ENCODE measurements at regions not wholly inside any gene's neighbourhood (a gene's known extent, or its start where the extent isn't known, plus 50 kb on each side); places are given as distances from the start of the nearest gene placed in this dataset.

DNA sequence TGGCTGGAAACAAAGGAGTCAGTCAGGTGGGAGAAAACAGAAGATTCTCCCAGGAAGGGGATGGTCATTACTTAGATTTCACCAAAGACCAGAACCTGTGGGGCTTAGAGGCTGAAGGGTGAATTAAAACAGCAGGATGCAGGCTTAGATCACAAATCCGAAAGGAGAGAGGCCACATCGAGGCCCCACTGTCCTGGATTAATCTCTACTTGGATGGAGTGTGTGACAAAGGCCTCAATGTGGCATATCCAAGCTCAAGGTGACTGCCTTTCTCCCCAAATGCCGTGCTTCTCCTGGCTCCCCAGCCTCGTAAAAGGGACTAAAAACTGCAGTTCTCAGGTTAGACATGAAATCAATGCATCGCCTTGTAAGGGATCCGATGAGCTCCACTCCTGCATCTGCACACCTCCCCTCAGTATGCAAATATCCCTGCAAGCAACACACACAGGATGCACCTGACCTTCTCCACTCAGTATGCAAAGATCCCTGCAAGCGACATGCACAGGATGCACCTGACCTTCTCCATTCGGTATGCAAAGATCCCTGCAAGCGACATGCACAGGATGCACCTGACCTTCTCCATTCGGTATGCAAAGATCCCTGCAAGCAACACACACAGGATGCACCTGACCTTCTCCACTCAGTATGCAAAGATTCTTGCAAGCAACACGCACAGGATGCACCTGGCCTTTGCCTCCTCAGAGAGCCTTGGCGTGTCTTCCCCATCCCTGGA lies 447.4 kb downstream of the BRD1 start:
- no peak for DNase-seq

DNA sequence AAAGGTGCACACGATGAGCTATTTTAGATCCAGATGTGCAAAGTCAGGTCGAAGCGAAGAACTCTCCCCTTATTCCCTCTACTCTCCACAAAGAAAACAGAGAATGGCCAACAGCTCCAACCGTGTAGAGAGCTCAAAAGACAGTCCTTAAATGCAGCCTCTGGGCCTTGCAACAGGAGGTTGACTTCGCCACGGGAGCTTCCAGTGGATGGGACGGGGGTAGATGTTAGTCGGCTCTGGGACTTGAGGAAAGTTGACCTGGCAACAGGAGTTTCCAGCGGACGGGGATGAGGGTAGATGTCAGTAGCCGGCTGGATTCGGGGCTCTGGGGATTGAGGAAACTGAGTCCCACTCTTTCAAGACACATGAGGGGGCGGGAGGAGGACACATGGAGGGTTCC lies 450.4 kb downstream of the BRD1 start:
- DNase-seq, result no peak

DNA sequence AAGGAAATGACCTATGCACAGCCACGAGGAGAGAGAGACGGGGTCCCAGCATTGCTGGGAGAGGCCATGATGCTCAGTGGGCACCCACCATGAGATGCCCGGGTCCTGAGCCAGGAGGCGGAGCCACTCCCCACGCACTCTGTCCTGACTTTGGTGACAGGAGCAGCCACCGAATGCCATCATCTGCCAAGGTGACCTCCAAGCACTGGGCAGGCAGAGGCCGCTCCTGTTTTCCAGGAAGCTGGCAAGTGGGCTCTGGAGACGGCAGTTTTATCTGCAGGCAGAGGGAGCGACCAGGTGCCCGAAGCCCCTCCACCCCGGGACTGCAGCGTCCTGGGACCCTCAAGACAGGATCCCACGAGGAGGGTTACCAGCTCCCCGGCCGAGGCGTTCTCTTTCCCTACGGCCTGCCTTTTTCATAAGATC lies 453.9 kb downstream of the BRD1 start:
- DNase-seq, result no peak

DNA sequence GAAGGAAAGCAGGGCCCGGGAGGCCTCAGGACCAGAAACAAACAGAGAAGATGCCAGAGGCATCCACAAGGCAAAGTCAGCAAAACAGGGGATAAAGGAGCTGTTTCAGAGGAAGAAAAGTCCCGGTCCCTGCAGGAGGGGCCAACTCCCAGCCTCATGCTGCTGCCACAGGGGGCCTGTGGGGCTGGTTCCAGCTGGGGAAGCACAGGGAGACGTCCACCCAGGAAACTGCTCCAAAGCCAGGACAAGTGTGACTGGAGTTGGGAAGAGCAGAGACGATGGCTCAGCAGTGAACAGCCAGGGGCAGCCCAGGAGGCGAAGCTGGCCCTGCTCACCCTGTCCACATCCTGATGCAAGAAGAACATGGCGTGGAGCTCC lies 454.4 kb downstream of the BRD1 start:
- DNase-seq, result no peak

DNA sequence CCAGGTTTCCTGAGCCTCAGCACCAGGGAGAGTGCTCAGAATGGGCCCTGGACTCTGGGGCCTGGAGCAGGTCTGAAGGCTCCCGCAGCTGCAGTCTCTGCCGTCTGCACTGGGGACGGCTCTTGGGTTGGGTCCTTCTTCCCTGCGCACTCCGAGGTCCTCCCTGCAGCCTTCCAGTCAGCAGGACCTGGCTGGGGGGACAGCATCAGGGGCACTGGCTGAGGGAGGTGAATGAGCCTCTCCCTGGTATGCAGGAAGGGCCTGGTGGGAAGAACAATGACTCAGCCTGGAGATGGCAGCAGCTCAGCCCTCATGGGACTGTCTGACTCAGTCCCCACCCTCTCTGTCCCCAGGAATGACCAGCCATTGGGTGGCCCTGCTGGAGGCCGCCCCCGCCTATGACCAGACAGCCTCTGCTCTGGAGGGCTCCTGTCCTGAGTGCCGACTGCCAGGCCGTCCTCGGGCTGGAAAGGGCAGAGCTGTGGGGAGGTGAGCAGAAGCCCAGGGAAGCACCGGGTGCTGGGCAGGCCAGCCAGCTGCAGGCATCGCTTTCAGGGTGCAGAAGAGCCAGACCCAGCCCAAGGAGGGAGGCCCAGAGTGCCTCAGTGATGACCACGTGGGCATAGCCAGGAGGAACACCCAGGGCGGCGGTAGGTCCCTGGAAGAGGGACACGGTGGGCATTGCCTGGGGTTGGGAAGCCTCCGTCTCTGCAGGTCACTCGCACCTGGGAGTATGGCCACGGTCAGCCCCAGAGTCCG lies 455.0 kb downstream of the BRD1 start:
- no peak for DNase-seq

DNA sequence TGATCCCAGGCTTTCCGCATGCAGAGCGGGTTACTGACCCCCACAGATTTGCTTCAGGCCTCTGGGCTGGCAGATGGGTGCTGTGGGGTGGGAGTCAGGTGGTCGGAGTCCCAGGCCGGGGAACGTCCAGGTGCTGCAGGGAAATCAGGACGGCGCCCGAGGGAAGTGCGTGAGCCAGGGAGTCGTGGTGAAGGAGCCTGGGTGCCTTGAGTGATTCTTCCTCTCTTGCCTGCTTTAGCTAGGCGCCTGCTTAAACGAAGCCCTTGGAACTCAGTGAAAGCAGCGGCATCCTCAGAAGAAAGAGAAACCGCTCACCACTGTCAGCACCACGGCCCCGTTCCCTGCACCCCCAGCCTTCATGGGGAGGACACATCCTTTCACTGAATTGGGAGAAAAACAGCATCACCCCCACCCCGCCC lies 455.6 kb downstream of the BRD1 start:
- no peak for DNase-seq

DNA sequence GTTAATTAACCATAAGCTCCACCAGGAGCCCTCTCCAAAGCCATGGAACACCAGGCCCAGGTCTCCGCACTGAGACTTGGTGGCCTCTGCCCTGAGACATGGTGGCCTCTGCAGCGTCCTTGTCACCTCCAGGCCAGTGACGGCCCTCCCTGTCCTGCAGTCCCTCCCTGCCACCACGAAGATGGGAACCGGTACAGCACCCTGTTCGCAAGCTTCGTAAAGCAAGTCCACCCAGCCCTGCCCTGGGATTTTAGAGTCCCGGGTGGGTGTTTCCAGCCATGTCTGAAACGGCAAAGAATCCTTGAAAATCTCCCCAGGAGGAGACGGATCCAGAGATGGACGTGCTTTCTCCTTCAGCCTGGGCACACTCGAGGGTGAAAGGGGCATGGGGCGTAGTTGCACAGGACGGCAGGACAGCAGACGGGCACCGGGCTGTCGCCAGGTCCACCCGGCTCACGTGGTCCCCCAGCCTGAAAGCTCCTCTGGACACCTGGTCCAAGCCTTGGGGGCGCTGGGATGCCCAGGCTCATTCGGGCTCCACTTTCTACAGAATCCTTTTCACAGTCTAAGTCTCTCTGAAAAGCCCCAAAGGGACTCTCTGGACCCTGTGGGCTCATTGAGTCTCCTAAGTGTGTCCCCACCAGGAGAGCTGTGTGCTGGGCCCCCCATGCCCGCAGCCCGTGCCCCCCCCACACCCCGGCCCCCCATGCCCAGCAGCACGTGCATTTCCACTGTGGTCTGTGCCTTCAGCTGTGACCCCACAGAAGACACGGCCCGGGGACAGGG lies 456.2 kb downstream of the BRD1 start:
- DNase-seq, result no peak

DNA sequence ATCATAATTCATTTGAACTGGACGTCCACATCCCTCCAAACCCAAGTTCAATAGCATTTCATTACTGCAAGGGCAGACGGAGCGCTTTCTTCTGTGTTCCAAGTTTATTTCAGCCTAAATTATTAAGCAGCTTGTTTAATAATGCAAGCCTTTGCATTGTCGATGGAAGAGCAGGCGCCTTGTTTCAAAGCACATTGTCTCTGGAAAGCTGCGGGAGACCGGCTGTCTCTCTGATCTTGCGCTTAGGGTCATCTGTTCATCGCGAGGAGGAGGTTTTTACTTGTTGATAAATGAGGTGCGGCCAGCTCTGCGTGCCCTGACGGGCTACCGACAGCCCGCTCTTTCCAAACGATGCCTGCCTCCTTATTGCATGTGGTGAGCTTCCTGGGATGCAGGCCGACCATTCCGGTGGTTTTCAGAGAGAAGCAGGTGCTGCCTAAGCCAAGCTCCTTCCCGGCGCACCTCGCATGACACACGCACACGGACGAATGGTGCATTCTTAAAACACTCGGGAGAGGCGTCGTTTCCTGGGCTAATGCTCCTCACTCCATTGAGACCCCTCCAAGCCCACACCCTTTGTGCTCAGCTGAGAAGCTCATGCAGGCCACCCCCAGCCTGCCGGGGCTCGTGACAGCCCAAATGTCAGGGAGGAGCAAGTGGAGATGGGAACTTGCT lies 456.9 kb downstream of the BRD1 start:
- DNase-seq, result no peak

DNA sequence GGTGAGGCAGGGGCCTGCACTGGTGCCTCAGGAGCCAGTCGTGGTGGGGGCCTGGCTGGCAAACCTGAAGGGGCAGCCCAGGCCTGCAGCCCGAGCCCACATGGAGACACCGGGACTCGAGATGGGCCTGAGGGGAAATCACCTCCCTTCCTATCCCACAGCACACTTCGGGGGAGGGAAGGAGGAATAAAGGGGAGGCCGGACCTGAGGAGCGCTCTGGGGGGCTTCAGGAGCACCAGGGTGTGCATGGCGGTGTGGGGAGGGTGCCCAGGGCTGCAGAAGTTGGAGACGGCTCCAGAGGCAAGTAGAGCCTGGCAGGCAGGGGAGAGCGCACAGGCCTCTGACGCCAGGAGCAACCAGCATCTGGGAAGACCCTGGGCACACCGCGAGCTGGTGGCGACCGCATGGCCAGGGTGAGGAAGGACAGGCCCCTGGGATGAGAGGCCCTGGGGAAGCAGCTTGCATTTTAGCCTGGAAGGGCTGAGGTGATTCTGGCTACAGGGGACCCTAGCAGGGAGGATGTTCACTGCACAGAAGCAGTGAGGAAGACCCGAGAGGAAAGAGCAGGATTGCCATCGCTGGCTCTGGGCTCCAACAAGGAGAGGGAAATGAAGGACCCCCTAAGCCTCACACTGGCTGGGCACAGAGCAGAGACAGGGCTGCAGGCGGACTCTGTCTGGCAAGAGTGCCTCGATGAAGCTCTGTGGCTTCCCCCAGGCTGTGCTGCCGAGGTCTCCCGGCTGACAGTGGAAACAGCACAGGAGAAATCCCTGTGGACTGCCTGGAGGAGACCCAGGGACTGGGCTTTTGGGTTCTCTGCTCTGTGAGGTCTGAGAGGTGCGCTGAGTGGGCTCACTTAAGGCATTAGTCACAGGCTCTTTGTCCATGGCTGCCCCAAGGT lies 457.7 kb downstream of the BRD1 start:
- no peak for DNase-seq

DNA sequence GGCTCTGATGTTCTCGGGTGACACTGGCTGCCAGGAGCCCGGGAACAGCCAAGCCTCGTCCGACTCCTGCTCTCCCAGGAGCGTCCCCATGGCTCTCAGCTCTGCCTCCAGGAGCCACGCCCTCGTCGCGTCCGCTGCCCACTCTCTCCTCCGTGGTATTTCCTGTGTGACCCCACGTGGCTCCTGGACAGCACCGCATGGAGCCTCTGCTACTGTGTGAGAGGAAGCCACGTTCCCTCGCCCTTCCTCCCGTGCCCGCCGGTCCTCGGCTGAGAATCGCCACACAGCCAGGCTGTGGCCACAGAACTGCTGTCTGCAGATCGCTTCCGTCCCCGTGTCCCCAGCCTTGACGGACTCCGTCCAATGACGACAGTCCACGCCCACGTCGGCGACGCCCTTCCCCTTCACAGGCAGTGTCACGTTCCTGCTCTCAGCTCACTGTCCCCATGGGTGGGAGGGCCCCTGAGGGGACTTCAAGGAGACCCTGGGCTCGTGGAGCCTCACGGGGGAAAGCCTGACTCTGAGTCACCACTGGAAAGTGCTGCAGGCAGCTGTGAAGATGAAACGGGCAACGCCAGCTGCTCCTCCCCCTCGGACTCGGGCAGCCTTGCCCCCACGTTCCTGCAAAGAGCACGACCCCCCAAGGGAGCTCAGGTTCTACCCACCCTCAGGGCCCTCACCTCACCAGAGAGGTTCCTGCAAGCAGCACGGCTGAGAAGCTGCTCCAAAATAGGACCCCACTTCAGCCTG lies 458.5 kb downstream of the BRD1 start:
- no peak for DNase-seq

DNA sequence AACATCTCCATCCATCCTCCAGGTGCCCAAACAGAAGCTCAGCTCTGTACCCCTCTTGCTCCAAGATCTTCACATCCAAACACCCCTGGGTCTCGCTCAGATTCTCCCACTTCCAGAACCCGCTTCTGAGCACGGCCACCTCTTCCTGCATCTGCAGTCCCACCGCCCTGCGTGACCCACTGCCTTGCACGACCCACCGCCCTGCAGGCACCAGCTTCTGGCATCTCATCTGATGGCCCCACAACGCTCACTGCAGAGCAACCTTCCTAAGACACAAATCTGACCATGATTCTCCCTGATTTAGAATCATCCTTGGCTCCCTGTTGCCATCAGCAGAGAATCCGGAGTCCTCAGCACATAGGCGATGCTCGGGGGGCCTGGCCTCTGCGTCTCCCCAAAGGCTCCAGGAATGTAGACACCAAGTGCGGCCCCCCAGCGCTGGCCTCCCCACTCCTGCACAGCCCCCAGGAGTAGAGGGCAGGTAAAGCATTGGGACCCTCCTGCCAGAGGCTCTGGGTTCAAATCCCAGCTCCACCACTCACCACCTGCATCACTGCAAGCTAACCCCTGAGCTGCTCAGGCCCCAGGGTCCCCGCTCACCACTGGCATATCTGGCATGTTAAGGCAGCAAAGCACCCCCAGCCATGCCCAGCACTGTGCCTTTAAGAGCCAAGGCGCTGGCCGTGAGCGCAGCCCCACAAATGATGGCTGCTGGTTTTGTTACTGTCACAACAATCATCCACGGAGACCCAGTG lies 459.3 kb downstream of the BRD1 start:
- DNase-seq, result no peak

DNA sequence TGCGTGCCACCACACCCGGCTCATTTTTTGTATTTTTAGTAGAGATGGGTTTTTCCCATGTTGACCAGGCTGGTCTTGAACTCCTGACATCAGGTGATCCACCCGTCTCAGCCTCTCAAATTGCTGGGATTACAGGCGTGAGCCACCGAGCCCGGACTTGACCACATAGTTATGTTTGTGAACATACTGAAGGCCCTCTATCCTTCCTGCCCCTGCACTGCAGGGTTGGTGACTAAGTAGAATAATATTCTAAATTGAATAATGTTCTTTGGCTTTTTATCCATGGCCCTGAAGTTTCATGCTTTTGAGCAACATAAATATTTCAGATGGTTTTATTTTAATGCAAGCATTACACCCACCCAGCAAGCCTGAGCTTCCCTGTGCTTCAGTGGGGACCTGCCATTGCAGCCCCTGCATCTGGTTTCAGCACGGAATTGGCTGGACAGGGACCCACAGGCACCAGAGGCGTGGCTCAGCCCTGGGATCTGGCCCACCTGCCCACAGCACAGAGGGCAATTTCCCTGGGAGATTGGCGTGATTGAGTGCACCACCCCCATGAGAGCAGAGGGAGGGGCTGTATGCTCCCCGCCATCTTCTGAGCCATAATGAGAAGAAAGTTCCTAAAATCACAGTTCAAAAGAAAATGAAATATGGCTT lies 460.5 kb downstream of the BRD1 start:
- DNase-seq, result no peak

DNA sequence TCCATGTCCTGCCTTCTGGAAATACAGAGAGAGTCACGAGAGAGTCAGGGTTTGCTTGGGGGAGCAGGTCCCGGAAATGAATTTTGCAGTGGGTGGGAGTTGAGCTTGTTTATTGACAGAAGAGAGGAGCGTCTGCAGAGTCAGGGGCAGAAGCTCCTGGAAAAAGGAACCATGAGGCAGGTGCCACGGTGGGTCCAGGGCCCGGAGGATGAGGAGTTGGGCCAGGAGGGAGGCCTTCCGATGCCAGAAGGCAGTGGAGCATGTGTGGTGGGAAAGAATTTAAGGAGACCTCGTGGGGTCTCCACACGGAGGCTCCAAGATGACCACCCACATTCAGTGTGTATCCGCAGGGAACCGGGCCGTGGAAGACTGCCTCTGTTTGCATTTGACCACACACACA lies 461.2 kb downstream of the BRD1 start:
- no peak for DNase-seq

DNA sequence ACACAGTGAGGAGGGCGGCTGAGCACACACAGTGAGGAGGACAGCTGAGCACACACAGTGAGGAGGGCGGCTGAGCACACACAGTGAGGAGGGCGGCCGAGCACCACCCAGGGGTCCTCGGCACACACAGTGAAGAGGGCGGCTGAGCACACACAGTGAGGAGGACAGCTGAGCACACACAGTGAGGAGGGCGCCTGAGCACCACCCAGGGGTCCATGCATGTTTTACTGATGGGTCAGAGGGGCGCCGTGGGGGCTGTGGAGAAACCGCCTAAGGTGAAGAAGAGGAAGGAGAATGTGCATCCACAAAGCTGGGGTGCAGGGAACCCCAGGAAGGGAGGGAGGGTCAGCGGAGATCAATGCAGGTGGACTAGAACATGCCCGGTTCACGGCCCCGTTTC lies 461.8 kb downstream of the BRD1 start:
- DNase-seq, result no peak

DNA sequence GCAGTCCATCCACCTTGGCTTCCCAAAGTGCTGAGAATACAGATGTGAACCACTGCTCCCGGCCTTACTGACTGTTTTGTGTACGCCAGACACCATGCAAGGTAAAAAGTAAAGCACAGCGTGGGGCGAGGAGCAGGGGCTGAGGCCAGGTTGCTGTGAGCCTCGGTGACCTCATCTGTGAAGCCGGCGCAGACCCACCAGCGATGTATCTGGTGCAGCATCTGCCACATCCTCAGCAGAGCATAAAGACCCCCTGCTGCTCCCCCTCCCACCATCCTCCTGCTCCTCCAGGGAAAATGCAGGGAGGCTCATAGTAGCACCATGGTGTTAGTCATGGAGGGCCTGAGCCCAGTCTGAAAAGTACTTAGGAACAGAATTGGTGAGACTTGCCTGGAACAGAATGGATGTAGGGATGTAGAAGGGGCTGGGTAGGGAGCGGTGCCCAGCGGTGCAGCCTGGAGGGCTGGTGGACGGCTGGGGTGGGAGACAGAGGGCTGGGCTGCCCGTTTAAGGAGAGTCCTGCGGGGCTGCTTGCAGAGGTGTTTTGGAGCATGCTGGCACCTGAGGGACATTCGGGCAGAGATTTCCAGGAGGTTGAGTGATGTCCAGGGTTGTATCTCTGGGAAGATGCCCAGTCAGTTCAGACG lies 462.4 kb downstream of the BRD1 start:
- DNase-seq, result no peak

DNA sequence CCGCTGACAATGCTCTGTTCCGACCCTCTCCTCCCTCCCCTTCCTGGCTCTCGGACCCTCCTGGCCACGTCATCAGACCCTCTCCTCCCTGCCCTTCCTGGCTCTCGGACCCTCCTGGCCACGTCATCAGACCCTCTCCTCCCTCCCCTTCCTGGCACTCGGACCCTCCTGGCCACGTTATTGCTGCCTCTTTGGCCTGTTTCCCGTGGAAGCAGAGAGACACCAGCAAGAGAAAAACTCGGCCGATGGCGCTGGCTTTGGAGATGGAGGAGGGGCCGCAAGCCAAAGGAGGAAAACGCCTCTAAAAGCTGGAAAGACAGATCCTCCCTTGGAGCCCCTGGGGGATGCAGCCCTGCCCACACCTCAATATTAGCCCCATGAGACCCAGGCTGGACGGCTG lies 463.3 kb downstream of the BRD1 start:
- DNase-seq, result no peak

DNA sequence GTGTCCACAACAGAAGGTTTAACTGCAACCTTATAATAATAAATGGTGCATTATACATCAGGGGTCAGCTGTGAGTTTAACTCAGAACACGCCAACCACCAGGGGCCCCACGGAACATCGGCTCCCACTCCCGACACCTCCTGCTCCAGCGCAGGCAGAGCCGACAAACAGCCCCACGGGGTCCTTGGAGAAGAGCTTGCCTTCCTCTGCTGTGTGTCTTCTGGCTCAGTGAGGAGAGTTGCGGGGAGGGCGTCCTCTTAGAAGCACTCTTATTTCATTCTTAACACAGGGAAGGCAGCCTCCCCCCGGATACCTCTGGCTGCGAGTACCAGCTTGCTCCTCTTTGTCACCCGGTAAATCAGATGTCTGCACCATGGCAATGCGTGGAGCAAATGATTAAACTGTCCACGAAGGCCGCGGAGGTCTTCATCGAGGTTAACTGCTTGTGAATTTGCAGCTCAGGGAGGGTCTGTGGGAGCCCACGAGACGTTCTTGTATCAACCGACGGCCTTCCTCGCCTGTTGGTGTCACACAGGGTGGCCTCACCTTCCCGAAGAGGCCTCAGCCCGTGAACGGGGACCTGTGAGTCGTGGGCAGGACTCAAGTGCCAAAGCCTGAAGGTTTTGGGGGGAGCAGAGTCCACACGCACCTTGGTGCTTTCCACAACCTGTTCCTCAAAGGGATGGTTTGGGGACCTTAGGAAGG lies 464.0 kb downstream of the BRD1 start:
- no peak for DNase-seq

DNA sequence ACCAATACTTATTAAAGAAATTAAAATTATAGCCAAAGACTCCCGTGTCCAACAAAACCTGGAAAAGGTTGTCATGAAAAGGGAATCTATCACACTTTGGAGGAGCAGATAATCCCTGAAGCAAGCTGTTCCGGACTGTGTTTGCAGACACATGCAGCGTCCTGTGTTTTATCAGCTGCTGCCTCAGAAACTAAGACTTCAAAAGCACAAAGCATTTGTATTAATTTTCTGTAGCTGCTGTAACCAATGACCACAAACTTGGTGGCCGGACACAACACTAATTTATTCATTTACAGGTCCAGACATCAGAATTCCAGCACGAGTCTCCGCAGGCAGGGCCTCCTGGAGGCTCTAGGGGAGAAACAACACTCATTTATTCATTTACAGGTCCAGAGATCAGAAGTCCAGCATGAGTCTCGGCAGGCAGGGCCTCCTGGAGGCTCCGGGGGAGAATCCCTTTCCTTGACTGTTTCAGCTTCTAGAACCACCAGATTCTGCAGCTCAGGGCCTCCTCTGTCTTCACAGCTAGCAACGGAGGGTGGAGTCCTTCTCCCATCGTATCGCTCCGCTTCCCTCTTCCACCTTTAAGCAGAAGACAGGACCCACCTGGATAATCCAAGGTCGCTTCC lies 465.3 kb downstream of the BRD1 start:
- no peak for DNase-seq
